ENCODE measurements at regions not wholly inside any gene's neighbourhood (a gene's known extent, or its start where the extent isn't known, plus 50 kb on each side); places are given as distances from the start of the nearest gene placed in this dataset.

- TF ChIP-seq CTCF (IDR thresholded peaks at IDR 0.05) (no peak), EP300 (IDR thresholded peaks at IDR 0.05) (no peak)
Observed at GRCh38 chrX:35743331-35743730, 54.8 kb upstream of the MAGEB16 start.
